H1 (cell line): ENCODE measurements at regions not wholly inside any gene's neighbourhood (a gene's known extent, or its start where the extent isn't known, plus 50 kb on each side); places are given as distances from the start of the nearest gene placed in this dataset.

Source experiments
- BACH1 ChIP-seq: IDR thresholded peaks from 2 replicates; pipeline ENCODE4 v1.6.1; 2012; ENCODE audit warnings: low read length, improper control_type of control experiment
- CBX5 ChIP-seq: fragments of 300-800, 300-1000 bp; sonication (generic); IDR thresholded peaks from 2 replicates; pipeline ENCODE4 v1.7.1; 2016; ENCODE audit warnings: antibody characterized with exemption, low read length, low read depth
- CTCF ChIP-seq, 3 experiments: IDR thresholded peaks; 1 replicate in 2 of 3; 2 replicates in 1 of 3; pipeline versions ENCODE4 v1.5.1 to v1.6.1; 2011; ENCODE audit warnings: low read length in 3 of 3, mild to moderate bottlenecking in 3 of 3, inconsistent platforms in 2 of 3, low read depth in 1 of 3, moderate library complexity in 1 of 3; ENCODE audit not compliant: insufficient read depth in 1 of 3; ENCODE audit errors: control extremely low read depth in 1 of 3
- EZH2 ChIP-seq: fragments of 200-600 bp; sonication (generic); IDR thresholded peaks from 2 replicates; pipeline ENCODE4 v1.7.1; 2012; ENCODE audit warnings: low read depth, mild to moderate bottlenecking, moderate library complexity, low read length, inconsistent platforms; ENCODE audit not compliant: severe bottlenecking
- POLR2A ChIP-seq, 2 experiments: IDR thresholded peaks; 1 replicate in 1 of 2; 2 replicates in 1 of 2; pipeline ENCODE4 v1.6.1; 2011; ENCODE audit warnings: low read depth in 2 of 2, low read length in 2 of 2, mild to moderate bottlenecking in 2 of 2; ENCODE audit errors: control extremely low read depth in 1 of 2
- SIN3A ChIP-seq, 2 experiments: IDR thresholded peaks in 1 of 2; conservative IDR thresholded peaks in 1 of 2; 2 replicates each; pipeline ENCODE4 v1.6.1; 2011 to 2012; ENCODE audit warnings: low read length in 2 of 2, improper control_type of control experiment in 1 of 2, low read depth in 1 of 2, mild to moderate bottlenecking in 1 of 2
- SRF ChIP-seq: IDR thresholded peaks from 2 replicates; pipeline ENCODE4 v1.6.1; 2011; ENCODE audit warnings: mild to moderate bottlenecking, low read depth, low read length, moderate library complexity

DNA sequence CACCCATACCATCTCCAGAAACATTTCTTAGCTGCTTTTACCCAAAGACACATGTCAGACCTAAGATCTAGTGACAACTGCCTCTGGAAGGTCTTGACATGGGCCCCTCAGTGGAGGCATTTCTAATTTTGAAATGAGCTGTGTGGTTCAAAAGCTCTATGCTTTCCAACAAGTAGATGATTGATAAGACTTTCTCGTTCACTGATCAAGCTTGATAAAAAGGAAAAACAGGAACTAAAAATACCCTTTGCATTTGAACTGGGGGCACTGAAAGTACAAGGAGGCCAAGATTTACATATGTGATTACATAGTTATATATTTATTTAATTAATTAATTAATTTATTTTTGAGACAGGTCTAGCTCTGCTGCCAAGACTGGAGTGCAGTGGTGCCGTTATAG, 61.3 kb upstream of the SCOC start:
- TF ChIP-seq CTCF (IDR thresholded peaks at IDR 0.05; ENCODE audit: control extremely low read depth in 1 of 3, insufficient read depth in 1 of 3, low read depth in 1 of 3, low read length in 3 of 3) = no peak
- no peak for TF ChIP-seq SIN3A (conservative IDR thresholded peaks at IDR 0.05 in 1 of 2, IDR thresholded peaks at IDR 0.05 in 1 of 2; ENCODE audit: low read depth in 1 of 2, low read length in 2 of 2)
- no peak for TF ChIP-seq POLR2A (IDR thresholded peaks at IDR 0.05; ENCODE audit: control extremely low read depth in 1 of 2, low read depth in 2 of 2, low read length in 2 of 2)
- TF ChIP-seq BACH1 = no peak
- TF ChIP-seq SRF = no peak
- no peak for TF ChIP-seq EZH2
- no peak for TF ChIP-seq CBX5
